Ishikawa (cell line): ENCODE measurements at regions not wholly inside any gene's neighbourhood (a gene's known extent, or its start where the extent isn't known, plus 50 kb on each side); places are given as distances from the start of the nearest gene placed in this dataset.

Experiments
- EP300 ChIP-seq: IDR thresholded peaks from 2 replicates; pipeline ENCODE4 v1.6.1; 2012; ENCODE audit warnings: borderline replicate concordance
- NFIC ChIP-seq: IDR thresholded peaks from 2 replicates; pipeline ENCODE4 v1.6.1; 2012

- no peak for TF ChIP-seq NFIC
- no peak for TF ChIP-seq EP300
These were observed 142.5 kb upstream of the UBE2E1 start for GRCh38 chr3:23663246-23663645.
